Heart right ventricle (tissue), 16 donors: ENCODE measurements at regions not wholly inside any gene's neighbourhood (a gene's known extent, or its start where the extent isn't known, plus 50 kb on each side); places are given as distances from the start of the nearest gene placed in this dataset.

ENCODE experiments used
- ATAC-seq, 8 donors: fragments of 200-7000 bp; cut with Tn5 transposase; one replicate each; pipeline ENCODE4 v1.9.1; 2020; ENCODE audit warnings: mild to moderate bottlenecking in 8 of 8, moderate library complexity in 8 of 8, moderate number of reproducible peaks in 1 of 8
- DNase-seq, 2 donors: peaks; one replicate each; pipeline ENCODE4 v3.0.0-alpha.2; 2020
- H3K27ac ChIP-seq, 10 donors: fragments of 200-600 bp; sonication (generic) in 2 of 10; one replicate each; pipeline versions ENCODE4 v1.5.0 to v1.8.0; 2020 to 2022; ENCODE audit warnings: mild to moderate bottlenecking in 3 of 10
- H3K27me3 ChIP-seq, 7 donors: fragments of 200-600 bp; one replicate each; pipeline ENCODE4 v1.8.0; 2021 to 2022; ENCODE audit warnings: mild to moderate bottlenecking in 2 of 7
- H3K36me3 ChIP-seq, 9 donors: fragments of 200-600 bp; sonication (generic) in 1 of 9; one replicate each; pipeline versions ENCODE4 v1.5.0 to v1.8.0; 2020 to 2022; ENCODE audit warnings: mild to moderate bottlenecking in 2 of 9
- H3K4me1 ChIP-seq, 9 donors: fragments of 200-600 bp; sonication (generic) in 1 of 9; one replicate each; pipeline versions ENCODE4 v1.5.0 to v1.8.0; 2020 to 2022; ENCODE audit warnings: mild to moderate bottlenecking in 4 of 9
- H3K4me3 ChIP-seq, 10 donors: fragments of 200-600 bp; sonication (generic) in 2 of 10; one replicate each; pipeline versions ENCODE4 v1.5.0 to v1.8.0; 2020 to 2022; ENCODE audit warnings: mild to moderate bottlenecking in 7 of 10, moderate library complexity in 2 of 10
- H3K9me3 ChIP-seq, 11 donors: fragments of 200-600 bp in 10 of 11; sonication (generic) in 2 of 11; one replicate each; pipeline versions ENCODE4 v1.5.0 to v1.8.0; 2013 to 2022; ENCODE audit warnings: mild to moderate bottlenecking in 2 of 11, control low read depth in 1 of 11, moderate library complexity in 1 of 11
- CTCF ChIP-seq, 9 donors: fragments of 200-600 bp; sonication (generic) in 2 of 9; IDR thresholded peaks; one replicate each; pipeline versions ENCODE4 v1.5.0 to v1.8.0; 2021 to 2022; ENCODE audit warnings: antibody characterized with exemption in 9 of 9, mild to moderate bottlenecking in 5 of 9, moderate library complexity in 1 of 9
- WGBS, 2 donors: extraction: QIAGEN DNeasy Blood & Tissue Kit; methylation state at CpG; one replicate each; pipeline ENCODE4 v1.1.7; 2013; ENCODE audit warnings: inconsistent platforms in 1 of 2; 5-methylcytosine and 5-hydroxymethylcytosine counted together
- intact Hi-C, 10 donors: fragments of 100-400 bp; cut with DNase I; formaldehyde crosslinking; loops; one replicate each; pipeline versions ENCODE4 v1.11.1 to v1.14.2; 2022
- donor health status: Arrhythmogenic right ventricular cardiomyopathy.
- donor health status: ischemic (EF 13 %, LVEDD 7.1; RV severe dilation, severe dysfunction).
- donor health status: healthy with polysubstance abuse.
- donor health status: DM: no; HTN: yes; CAD: no.
- donor health status: DM: no; HTN: no; CAD: no.
- donor health status: ischemic (EF 25% LVEDD 6.9; RV normal size, moderate dysfunction).
- donor health status: ischemic (EF 25% LVEDD 5.7; RV mildly dilated, moderate dysfunction).
- donor health status: healthy.
- donor health status: DM: yes; HTN: yes; CAD: no.
- donor health status: Ischemic cardiomyopathy.
- donor health status: ischemic (EF 35%, LVEDD 5.7; RV mildly dilated, moderate dysfunction).
- donor health status: nonischemic (EF 11% LVEDD 7.7; RV severe dilation, severe dysfunction).
- donor health status: DM: yes; HTN: yes; CAD: no.
- donor health status: PGD.
- donor health status: ischemic (EF 29% LVEDD 5.4; RV normal size, mild dysfunction).
- donor health status: nonischemic (EF 23%, LVEDD 6.1; RV moderate dilation, normal function).

GRCh38 chr11:96763244-96763643 lies 373.4 kb downstream of the JRKL start:
- WGBS, 2 donors = 79 to 82% methylated on average over 3 of the region's 3 CpGs
- no peaks in the 10 kb centered on the region for H3K9me3 ChIP-seq
- H3K4me3 ChIP-seq = no peak overlapping the region
- intact Hi-C loops = no loop called here
- no peak for TF ChIP-seq CTCF (IDR thresholded peaks at IDR 0.05)
- H3K36me3 ChIP-seq = no peaks in the 10 kb centered on the region
- no peak for ATAC-seq
- DNase-seq = no peak
- H3K27ac ChIP-seq = no peak overlapping the region
- H3K4me1 ChIP-seq = no peaks in the 10 kb centered on the region
- no peaks in the 10 kb centered on the region for H3K27me3 ChIP-seq

GRCh38 chr11:96778272-96778671 lies 388.5 kb downstream of the JRKL start:
- no peak overlapping the region for H3K4me3 ChIP-seq
- H3K27me3 ChIP-seq = no peaks in the 10 kb centered on the region
- H3K9me3 ChIP-seq = no peaks in the 10 kb centered on the region
- H3K4me1 ChIP-seq = no peaks in the 10 kb centered on the region
- no peak for DNase-seq
- H3K36me3 ChIP-seq = no peaks in the 10 kb centered on the region
- no peak overlapping the region for H3K27ac ChIP-seq
- TF ChIP-seq CTCF (IDR thresholded peaks at IDR 0.05) = no peak
- intact Hi-C loops = no loop called here
- ATAC-seq = no peak

- no peaks in the 10 kb centered on the region for H3K27me3 ChIP-seq
- H3K4me3 ChIP-seq = no peak overlapping the region
- no peak for DNase-seq
- H3K4me1 ChIP-seq = no peaks in the 10 kb centered on the region
- TF ChIP-seq CTCF (IDR thresholded peaks at IDR 0.05) = no peak
- no peaks in the 10 kb centered on the region for H3K36me3 ChIP-seq
- no peak overlapping the region for H3K27ac ChIP-seq
- H3K9me3 ChIP-seq = no peaks in the 10 kb centered on the region
- ATAC-seq = no peak
- intact Hi-C loops = no loop called here
These were observed 389.2 kb downstream of the JRKL start for GRCh38 chr11:96779030-96779429.

- Histone ChIP-seq H3K36me3 (no peaks in the 10 kb centered on the region), H3K27me3 (no peaks in the 10 kb centered on the region), H3K4me1 (no peaks in the 10 kb centered on the region), H3K4me3 (no peak overlapping the region), H3K9me3 (no peaks in the 10 kb centered on the region), H3K27ac (no peak overlapping the region)
- 0 to 46% methylated on average over 1 of the region's 1 CpG for WGBS, 2 donors
- DNase-seq (no peak), ATAC-seq (no peak)
- intact Hi-C loops = loop anchor here in 1 of 10 donors (10.0 kb wide), 1 partner anchor 1524 kb away; no protein-coding TSS in a partner anchor
- TF ChIP-seq CTCF (IDR thresholded peaks at IDR 0.05) = no peak
These were observed 391.3 kb downstream of the JRKL start for GRCh38 chr11:96781082-96781481.

- intact Hi-C loops = loop anchor here in 1 of 10 donors (10.0 kb wide), 1 partner anchor 1522 kb away; no protein-coding TSS in a partner anchor
- Histone ChIP-seq H3K36me3 (no peaks in the 10 kb centered on the region), H3K4me1 (no peaks in the 10 kb centered on the region), H3K27me3 (no peaks in the 10 kb centered on the region), H3K4me3 (no peak overlapping the region), H3K9me3 (peaks cover 0 to 1% (median 0%) of the 10 kb centered on the region in 11 donors), H3K27ac (no peak overlapping the region)
- no peak for DNase-seq
- no peak for ATAC-seq
- 71 to 73% methylated on average over 2 of the region's 2 CpGs for WGBS, 2 donors
- TF ChIP-seq CTCF (IDR thresholded peaks at IDR 0.05) = no peak
These were observed 392.8 kb downstream of the JRKL start for GRCh38 chr11:96782632-96783031.
